Activated naive CD8-positive, alpha-beta T cell treated with anti-CD3 and anti-CD28 coated beads, Interleukin-2, amount 10 ng/mL, durations not matched to agents 7 days and 5 days (primary cell): ENCODE measurements at regions not wholly inside any gene's neighbourhood (a gene's known extent, or its start where the extent isn't known, plus 50 kb on each side); places are given as distances from the start of the nearest gene placed in this dataset.

ENCODE experiments used
- ATAC-seq: fragments of 150-1000 bp; cut with Tn5 transposase; one replicate; pipeline ENCODE4 v1.10.0; 2021; ENCODE audit warnings: low read depth, moderate library complexity
- POLR2A ChIA-PET: fragments of 350-600 bp; sonication (Branson Sonifier 250); formaldehyde crosslinking; loops from one replicate; lab custom pipeline; 2021; ENCODE audit warnings: antibody characterized with exemption; lab: Charles Lee
- DNase-seq: peaks from one replicate; pipeline ENCODE4 v3.0.0; 2021
- H3K27ac Mint-ChIP-seq: one replicate; pipeline ENCODE4 v1.8.0; 2022; ENCODE audit warnings: mild to moderate bottlenecking, mixed read lengths
- H3K27me3 Mint-ChIP-seq: one replicate; pipeline ENCODE4 v1.8.0; 2022; ENCODE audit warnings: mild to moderate bottlenecking, moderate library complexity, mixed read lengths
- H3K36me3 Mint-ChIP-seq: one replicate; pipeline ENCODE4 v1.8.0; 2021; ENCODE audit warnings: mild to moderate bottlenecking, mixed read lengths
- H3K4me1 Mint-ChIP-seq: one replicate; pipeline ENCODE4 v1.8.0; 2021; ENCODE audit warnings: mixed read lengths
- H3K4me3 Mint-ChIP-seq: one replicate; pipeline ENCODE4 v1.8.0; 2022; ENCODE audit warnings: mild to moderate bottlenecking, moderate library complexity, mixed read lengths
- H3K9me3 Mint-ChIP-seq: one replicate; pipeline ENCODE4 v1.8.0; 2021; ENCODE audit warnings: mixed read lengths

GRCh38 chr7:156125841-156126730 is 313.8 kb upstream of the SHH start:
- Mint-ChIP-seq H3K36me3 (no peaks in the 10 kb centered on the region), H3K4me1 (no peaks in the 10 kb centered on the region), H3K27ac (no peak overlapping the region), H3K27me3 (peaks cover 4% of the 10 kb centered on the region), H3K4me3 (no peak overlapping the region), H3K9me3 (no peaks in the 10 kb centered on the region)
- DNase-seq, result no peak
- POLR2A ChIA-PET, result no interaction called here
- no peak for ATAC-seq

GRCh38 chr7:156124356-156124755 is 312.1 kb upstream of the SHH start:
- Mint-ChIP-seq H3K9me3 (no peaks in the 10 kb centered on the region), H3K4me3 (no peak overlapping the region), H3K4me1 (no peaks in the 10 kb centered on the region), H3K27me3 (no peaks in the 10 kb centered on the region), H3K36me3 (no peaks in the 10 kb centered on the region), H3K27ac (no peak overlapping the region)
- ATAC-seq (no peak), DNase-seq (no peak)
- POLR2A ChIA-PET, result no interaction called here

- no peaks in the 10 kb centered on the region for H3K4me1 Mint-ChIP-seq
- ATAC-seq (no peak), DNase-seq (no peak)
- H3K9me3 Mint-ChIP-seq, result no peaks in the 10 kb centered on the region
- POLR2A ChIA-PET, result no interaction called here
- no peaks in the 10 kb centered on the region for H3K27me3 Mint-ChIP-seq
- no peak overlapping the region for H3K4me3 Mint-ChIP-seq
- no peaks in the 10 kb centered on the region for H3K36me3 Mint-ChIP-seq
- H3K27ac Mint-ChIP-seq, result no peak overlapping the region
These were observed 311.1 kb upstream of the SHH start for GRCh38 chr7:156123362-156123761.

GRCh38 chr7:156122752-156123354 is 310.6 kb upstream of the SHH start:
- Mint-ChIP-seq H3K4me1 (no peaks in the 10 kb centered on the region), H3K9me3 (no peaks in the 10 kb centered on the region), H3K36me3 (no peaks in the 10 kb centered on the region), H3K27me3 (no peaks in the 10 kb centered on the region), H3K27ac (no peak overlapping the region), H3K4me3 (no peak overlapping the region)
- POLR2A ChIA-PET, result no interaction called here
- ATAC-seq, result no peak
- DNase-seq, result no peak

GRCh38 chr7:156121956-156122355 is 309.7 kb upstream of the SHH start:
- Mint-ChIP-seq H3K9me3 (no peaks in the 10 kb centered on the region), H3K27me3 (peaks cover 4% of the 10 kb centered on the region), H3K4me3 (no peak overlapping the region), H3K36me3 (no peaks in the 10 kb centered on the region), H3K4me1 (no peaks in the 10 kb centered on the region), H3K27ac (no peak overlapping the region)
- ATAC-seq (no peak), DNase-seq (no peak)
- POLR2A ChIA-PET, result no interaction called here

- DNase-seq (no peak), ATAC-seq (no peak)
- Mint-ChIP-seq H3K36me3 (no peaks in the 10 kb centered on the region), H3K4me1 (no peaks in the 10 kb centered on the region), H3K4me3 (no peak overlapping the region), H3K9me3 (no peaks in the 10 kb centered on the region), H3K27ac (no peak overlapping the region), H3K27me3 (peaks cover 4% of the 10 kb centered on the region)
- POLR2A ChIA-PET, result no interaction called here
These were observed 309.2 kb upstream of the SHH start for GRCh38 chr7:156121434-156121833.

- Mint-ChIP-seq H3K4me1 (no peaks in the 10 kb centered on the region), H3K9me3 (no peaks in the 10 kb centered on the region), H3K27ac (no peak overlapping the region), H3K27me3 (peaks cover 4% of the 10 kb centered on the region), H3K36me3 (no peaks in the 10 kb centered on the region), H3K4me3 (no peak overlapping the region)
- DNase-seq, result no peak
- POLR2A ChIA-PET, result no interaction called here
- ATAC-seq, result no peak
These were observed 308.3 kb upstream of the SHH start for GRCh38 chr7:156120552-156120951.

- POLR2A ChIA-PET, result no interaction called here
- H3K36me3 Mint-ChIP-seq, result no peaks in the 10 kb centered on the region
- DNase-seq (no peak), ATAC-seq (no peak)
- no peaks in the 10 kb centered on the region for H3K9me3 Mint-ChIP-seq
- H3K27ac Mint-ChIP-seq, result no peak overlapping the region
- peaks cover 4% of the 10 kb centered on the region for H3K27me3 Mint-ChIP-seq
- H3K4me1 Mint-ChIP-seq, result no peaks in the 10 kb centered on the region
- H3K4me3 Mint-ChIP-seq, result no peak overlapping the region
These were observed 307.5 kb upstream of the SHH start for GRCh38 chr7:156119771-156120170.

- DNase-seq (no peak), ATAC-seq (no peak)
- H3K4me3 Mint-ChIP-seq, result no peak overlapping the region
- H3K27me3 Mint-ChIP-seq, result peaks cover 4% of the 10 kb centered on the region
- no peaks in the 10 kb centered on the region for H3K9me3 Mint-ChIP-seq
- no peaks in the 10 kb centered on the region for H3K36me3 Mint-ChIP-seq
- POLR2A ChIA-PET, result no interaction called here
- no peaks in the 10 kb centered on the region for H3K4me1 Mint-ChIP-seq
- H3K27ac Mint-ChIP-seq, result no peak overlapping the region
These were observed 306.0 kb upstream of the SHH start for GRCh38 chr7:156118248-156118645.

GRCh38 chr7:156117542-156118247 is 305.4 kb upstream of the SHH start:
- no peak overlapping the region for H3K27ac Mint-ChIP-seq
- POLR2A ChIA-PET, result no interaction called here
- no peaks in the 10 kb centered on the region for H3K4me1 Mint-ChIP-seq
- no peaks in the 10 kb centered on the region for H3K36me3 Mint-ChIP-seq
- no peak overlapping the region for H3K4me3 Mint-ChIP-seq
- DNase-seq (no peak), ATAC-seq (no peak)
- no peaks in the 10 kb centered on the region for H3K9me3 Mint-ChIP-seq
- peaks cover 5% of the 10 kb centered on the region for H3K27me3 Mint-ChIP-seq

GRCh38 chr7:156116514-156117215 is 304.4 kb upstream of the SHH start:
- POLR2A ChIA-PET, result no interaction called here

GRCh38 chr7:156115582-156115981 is 303.3 kb upstream of the SHH start:
- DNase-seq (no peak), ATAC-seq (no peak)
- POLR2A ChIA-PET, result no interaction called here
- Mint-ChIP-seq H3K36me3 (no peaks in the 10 kb centered on the region), H3K27ac (no peak overlapping the region), H3K4me3 (no peak overlapping the region), H3K4me1 (no peaks in the 10 kb centered on the region), H3K27me3 (peaks cover 8% of the 10 kb centered on the region), H3K9me3 (no peaks in the 10 kb centered on the region)

More at GRCh38 chr7:156116514-156117215, 304.4 kb upstream of the SHH start:
- Mint-ChIP-seq H3K27ac (no peak overlapping the region), H3K4me1 (no peaks in the 10 kb centered on the region), H3K27me3 (peaks cover 8% of the 10 kb centered on the region), H3K36me3 (no peaks in the 10 kb centered on the region), H3K4me3 (no peak overlapping the region), H3K9me3 (no peaks in the 10 kb centered on the region)
- ATAC-seq, result no peak
- DNase-seq, result no peak

GRCh38 chr7:156113731-156114130 is 301.5 kb upstream of the SHH start:
- ATAC-seq, result no peak
- DNase-seq, result no peak
- Mint-ChIP-seq H3K4me3 (no peak overlapping the region), H3K9me3 (no peaks in the 10 kb centered on the region), H3K27me3 (peaks cover 8% of the 10 kb centered on the region), H3K27ac (no peak overlapping the region), H3K36me3 (no peaks in the 10 kb centered on the region), H3K4me1 (no peaks in the 10 kb centered on the region)
- POLR2A ChIA-PET, result no interaction called here
